ENCODE measurements at regions not wholly inside any gene's neighbourhood (a gene's known extent, or its start where the extent isn't known, plus 50 kb on each side); places are given as distances from the start of the nearest gene placed in this dataset.

GRCh38 chr18:59056706-59057492, 82.8 kb upstream of the SEC11C start:
- no peaks in the 10 kb centered on the region for H3K36me3 ChIP-seq (ENCODE audit: control insufficient read depth, insufficient read depth, low read length)
- no peak overlapping the region for H3K4me3 ChIP-seq
- no peaks in the 10 kb centered on the region for H3K4me1 ChIP-seq (replicated peaks in 1 of 2; ENCODE audit: control insufficient read depth in 2 of 2, insufficient read depth in 2 of 2, low read length in 2 of 2)
- DNase-seq (ENCODE audit: extremely low read depth in 1 of 4, low spot score in 3 of 4) (peak; percentile 11 to 50 (median 31)), FAIRE-seq (peak; percentile 29), ATAC-seq (peak; percentile 78)
- no peaks in the 10 kb centered on the region for H4K20me1 ChIP-seq (replicated peaks; ENCODE audit: control insufficient read depth, insufficient read depth, low read length)
- no peak overlapping the region for H3K9ac ChIP-seq (ENCODE audit: insufficient read depth in 1 of 2, low read depth in 2 of 2, low read length in 2 of 2)
- H3K27ac ChIP-seq (ENCODE audit: extremely low read depth, low read depth, low read length): no peak overlapping the region
- H3K9me3 ChIP-seq (replicated peaks; ENCODE audit: control insufficient read depth, insufficient read depth, low read depth, low read length): no peaks in the 10 kb centered on the region
- intact Hi-C loops (cut with micrococcal nuclease): loop anchor here (1.0 to 10.0 kb wide), 2 partner anchors 276 to 532 kb away; no protein-coding TSS in a partner anchor
- no TSS peak for BruUV-seq (replicated peaks)
- in situ Hi-C loops (cut with MboI): no loop called here
- H3K9me1 ChIP-seq (ENCODE audit: control insufficient read depth, insufficient read depth, low read length): no peaks in the 10 kb centered on the region
- H2AFZ ChIP-seq (ENCODE audit: low read depth, low read length): no peak overlapping the region
- H3K79me2 ChIP-seq (ENCODE audit: control insufficient read depth, insufficient read depth, low read length): no peaks in the 10 kb centered on the region
- peaks cover 0 to 15% of the 10 kb centered on the region in 2 experiments; a peak in 2 of 5 replicates for H3K27me3 ChIP-seq (ENCODE audit: control insufficient read depth in 2 of 2, insufficient read depth in 2 of 2, low read length in 2 of 2)
- H3K4me2 ChIP-seq (ENCODE audit: insufficient read depth, low read length): no peak overlapping the region
- ChIA-PET CTCF (ENCODE audit: low intra/inter-chr PET ratio) (interaction anchor here (0.8 to 1.4 kb wide), 3 partner anchors 274 to 289 kb away, joined by 3 to 13 read pairs (median 7); no protein-coding TSS in a partner anchor), POLR2A (no interaction called here)
- WGBS (ENCODE audit: insufficient coverage, low coverage, missing lambda C conversion rate): 10% methylated on average over 12 of the region's 15 CpGs
- peak; percentile 52; the same call in 1 of the 2 replicates for TF ChIP-seq REST (IDR thresholded peaks at IDR 0.05; ENCODE audit: borderline replicate concordance)
- TF ChIP-seq REST (CRISPR knock-in tag; IDR thresholded peaks at IDR 0.05; ENCODE audit: low read depth): no peak
- TF ChIP-seq ZNF551 (CRISPR knock-in tag; IDR thresholded peaks at IDR 0.05): no peak
- TF ChIP-seq CTCF (IDR thresholded peaks at IDR 0.05 in 2 of 3, conservative IDR thresholded peaks at IDR 0.05 in 1 of 3; ENCODE audit: insufficient read depth in 2 of 3, low read depth in 1 of 3, low read length in 3 of 3): peak; percentile 51 to 71 (median 65)
- TF ChIP-seq ESRRA (IDR thresholded peaks at IDR 0.05; ENCODE audit: borderline replicate concordance, low read depth): no peak
- TF ChIP-seq HDGF (IDR thresholded peaks at IDR 0.05): no peak
- peak; percentile 57 to 71 for TF ChIP-seq RAD21 (CRISPR knock-in tag; conservative IDR thresholded peaks at IDR 0.05 in 1 of 2, IDR thresholded peaks at IDR 0.05 in 1 of 2)
- TF ChIP-seq SMC3 (conservative IDR thresholded peaks at IDR 0.05; ENCODE audit: insufficient read depth, low read depth, low read length): peak; percentile 57; the same call in 1 of the 2 replicates
